ENCODE measurements at regions not wholly inside any gene's neighbourhood (a gene's known extent, or its start where the extent isn't known, plus 50 kb on each side); places are given as distances from the start of the nearest gene placed in this dataset.

DNA sequence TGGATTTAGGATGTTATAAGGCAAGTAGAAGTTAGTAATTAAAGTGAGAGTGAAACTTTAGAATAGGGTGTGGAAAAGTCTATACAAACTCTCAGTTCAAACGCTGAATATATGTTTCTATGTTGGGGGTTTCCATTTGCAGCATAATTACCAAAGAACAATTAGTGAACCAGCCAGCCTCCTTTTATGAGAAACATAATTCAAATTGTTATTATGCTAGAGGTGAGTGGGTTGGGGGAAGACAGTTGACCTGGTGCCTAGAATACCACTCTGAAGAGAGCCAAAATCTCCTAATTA is 435.8 kb downstream of the MDFIC start:
- no peaks in the 10 kb centered on the region for H3K4me1 ChIP-seq (ENCODE audit: control insufficient read depth, insufficient read depth, low read length)
- no peak overlapping the region for H3K4me3 ChIP-seq (ENCODE audit: low read length in 2 of 2)
- no peaks in the 10 kb centered on the region for H3K36me3 ChIP-seq (ENCODE audit: control insufficient read depth in 2 of 2, insufficient read depth in 2 of 2, low read length in 2 of 2)

DNA sequence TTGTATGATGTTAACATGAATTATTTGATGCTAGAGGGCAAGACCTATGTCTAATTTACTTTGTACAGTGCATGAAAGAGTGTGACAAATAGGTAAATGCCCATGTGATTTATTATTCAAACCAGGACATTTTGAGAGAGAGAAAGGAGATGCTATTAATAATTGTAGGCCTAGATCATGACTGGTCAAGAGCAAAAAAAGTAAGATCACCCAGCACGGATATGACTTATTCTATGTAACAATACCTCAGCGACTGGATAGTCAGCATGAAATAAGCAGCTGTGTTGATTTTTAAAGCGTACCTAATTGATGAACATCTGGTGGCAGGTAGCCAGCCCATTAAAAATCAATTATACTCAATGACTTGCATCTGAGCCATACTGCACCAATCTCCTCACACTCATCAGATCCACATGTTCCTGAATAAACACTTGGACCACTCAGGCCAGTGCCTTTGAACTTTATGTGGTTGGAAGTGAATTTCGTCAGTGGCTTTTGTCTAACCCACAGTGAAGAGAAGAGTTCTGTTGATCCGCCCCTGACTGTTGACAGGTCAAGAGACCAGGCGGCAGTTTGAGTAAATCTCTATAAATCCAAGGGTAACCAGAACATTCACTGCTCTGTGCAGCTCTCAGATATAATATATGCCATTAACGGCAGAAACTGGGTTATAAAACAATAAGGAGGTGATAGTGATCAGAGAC is 435.3 kb downstream of the MDFIC start:
- Histone ChIP-seq H3K9me3 (ENCODE audit: control insufficient read depth in 2 of 2, low read length in 2 of 2) (no peaks in the 10 kb centered on the region), H3K4me3 (ENCODE audit: low read length in 2 of 2) (no peak overlapping the region), H3K36me3 (ENCODE audit: control insufficient read depth in 2 of 2, insufficient read depth in 2 of 2, low read length in 2 of 2) (no peaks in the 10 kb centered on the region), H3K4me1 (ENCODE audit: control insufficient read depth, insufficient read depth, low read length) (no peaks in the 10 kb centered on the region), H3K9ac (ENCODE audit: low read length in 2 of 2) (no peak overlapping the region), H3K27me3 (ENCODE audit: control insufficient read depth in 1 of 2, insufficient read depth in 2 of 2, low read length in 2 of 2) (no peaks in the 10 kb centered on the region), H3K27ac (ENCODE audit: low read length) (no peak overlapping the region)

More for the DNA sequence above, 435.8 kb downstream of the MDFIC start:
- H3K27me3 ChIP-seq (ENCODE audit: control insufficient read depth in 1 of 2, insufficient read depth in 2 of 2, low read length in 2 of 2), result no peaks in the 10 kb centered on the region
- H3K9ac ChIP-seq (ENCODE audit: low read length in 2 of 2), result no peak overlapping the region
- H3K27ac ChIP-seq (ENCODE audit: low read length), result no peak overlapping the region
- no peaks in the 10 kb centered on the region for H3K9me3 ChIP-seq (ENCODE audit: control insufficient read depth in 2 of 2, low read length in 2 of 2)

DNA sequence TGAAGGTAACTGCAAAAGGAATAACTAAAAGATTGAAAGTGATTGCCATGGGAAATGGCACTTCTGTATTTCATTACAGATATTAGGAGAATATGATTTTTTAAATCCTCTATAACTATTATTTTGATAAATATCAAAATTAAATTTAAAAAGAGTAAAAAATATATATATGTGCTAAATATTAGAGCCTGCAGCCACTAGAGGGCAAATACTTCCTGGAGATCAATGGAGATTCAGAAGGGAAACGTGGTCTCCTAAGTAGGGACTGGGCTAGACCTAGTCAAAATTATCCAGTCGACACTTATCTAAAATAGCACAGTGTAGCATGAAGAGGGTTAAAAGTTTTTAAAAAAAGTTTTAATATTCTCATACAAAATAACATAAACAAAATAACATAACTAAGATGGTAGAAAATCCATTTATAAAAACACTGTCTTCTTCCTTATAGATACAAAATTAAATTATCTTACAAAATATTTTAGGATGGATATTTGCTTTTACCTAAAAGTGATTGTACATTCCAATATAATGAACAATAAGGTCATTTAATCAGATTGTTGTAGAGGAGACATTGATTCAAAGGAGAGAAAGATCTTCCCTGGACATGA is 434.3 kb downstream of the MDFIC start:
- H3K9me3 ChIP-seq (ENCODE audit: control insufficient read depth in 2 of 2, low read length in 2 of 2), result no peaks in the 10 kb centered on the region
- H3K4me3 ChIP-seq (ENCODE audit: low read length in 2 of 2), result no peak overlapping the region
- no peaks in the 10 kb centered on the region for H3K4me1 ChIP-seq (ENCODE audit: control insufficient read depth, insufficient read depth, low read length)
- no peak overlapping the region for H3K9ac ChIP-seq (ENCODE audit: low read length in 2 of 2)
- no peak overlapping the region for H3K27ac ChIP-seq (ENCODE audit: low read length)
- no peaks in the 10 kb centered on the region for H3K27me3 ChIP-seq (ENCODE audit: control insufficient read depth in 1 of 2, insufficient read depth in 2 of 2, low read length in 2 of 2)
- H3K36me3 ChIP-seq (ENCODE audit: control insufficient read depth in 2 of 2, insufficient read depth in 2 of 2, low read length in 2 of 2), result no peaks in the 10 kb centered on the region

- Histone ChIP-seq H3K4me1 (ENCODE audit: control insufficient read depth, insufficient read depth, low read length) (no peaks in the 10 kb centered on the region), H3K27me3 (ENCODE audit: control insufficient read depth in 1 of 2, insufficient read depth in 2 of 2, low read length in 2 of 2) (no peaks in the 10 kb centered on the region), H3K9ac (ENCODE audit: low read length in 2 of 2) (no peak overlapping the region), H3K4me3 (ENCODE audit: low read length in 2 of 2) (no peak overlapping the region), H3K27ac (ENCODE audit: low read length) (no peak overlapping the region), H3K9me3 (ENCODE audit: control insufficient read depth in 2 of 2, low read length in 2 of 2) (no peaks in the 10 kb centered on the region), H3K36me3 (ENCODE audit: control insufficient read depth in 2 of 2, insufficient read depth in 2 of 2, low read length in 2 of 2) (no peaks in the 10 kb centered on the region)
Measured at GRCh38 chr7:115354925-115355324, 433.0 kb downstream of the MDFIC start.

- H3K9ac ChIP-seq (ENCODE audit: low read length in 2 of 2), result no peak overlapping the region
- H3K4me3 ChIP-seq (ENCODE audit: low read length in 2 of 2), result no peak overlapping the region
- no peaks in the 10 kb centered on the region for H3K4me1 ChIP-seq (ENCODE audit: control insufficient read depth, insufficient read depth, low read length)
- no peaks in the 10 kb centered on the region for H3K9me3 ChIP-seq (ENCODE audit: control insufficient read depth in 2 of 2, low read length in 2 of 2)
- no peaks in the 10 kb centered on the region for H3K27me3 ChIP-seq (ENCODE audit: control insufficient read depth in 1 of 2, insufficient read depth in 2 of 2, low read length in 2 of 2)
- H3K36me3 ChIP-seq (ENCODE audit: control insufficient read depth in 2 of 2, insufficient read depth in 2 of 2, low read length in 2 of 2), result no peaks in the 10 kb centered on the region
- no peak overlapping the region for H3K27ac ChIP-seq (ENCODE audit: low read length)
Measured at GRCh38 chr7:115352375-115352774, 430.5 kb downstream of the MDFIC start.

- Histone ChIP-seq H3K9me3 (ENCODE audit: control insufficient read depth in 2 of 2, low read length in 2 of 2) (no peaks in the 10 kb centered on the region), H3K27me3 (ENCODE audit: control insufficient read depth in 1 of 2, insufficient read depth in 2 of 2, low read length in 2 of 2) (no peaks in the 10 kb centered on the region), H3K27ac (ENCODE audit: low read length) (no peak overlapping the region), H3K36me3 (ENCODE audit: control insufficient read depth in 2 of 2, insufficient read depth in 2 of 2, low read length in 2 of 2) (no peaks in the 10 kb centered on the region), H3K9ac (ENCODE audit: low read length in 2 of 2) (no peak overlapping the region), H3K4me1 (ENCODE audit: control insufficient read depth, insufficient read depth, low read length) (no peaks in the 10 kb centered on the region), H3K4me3 (ENCODE audit: low read length in 2 of 2) (no peak overlapping the region)
Measured at GRCh38 chr7:115350764-115351163, 428.9 kb downstream of the MDFIC start.

DNA sequence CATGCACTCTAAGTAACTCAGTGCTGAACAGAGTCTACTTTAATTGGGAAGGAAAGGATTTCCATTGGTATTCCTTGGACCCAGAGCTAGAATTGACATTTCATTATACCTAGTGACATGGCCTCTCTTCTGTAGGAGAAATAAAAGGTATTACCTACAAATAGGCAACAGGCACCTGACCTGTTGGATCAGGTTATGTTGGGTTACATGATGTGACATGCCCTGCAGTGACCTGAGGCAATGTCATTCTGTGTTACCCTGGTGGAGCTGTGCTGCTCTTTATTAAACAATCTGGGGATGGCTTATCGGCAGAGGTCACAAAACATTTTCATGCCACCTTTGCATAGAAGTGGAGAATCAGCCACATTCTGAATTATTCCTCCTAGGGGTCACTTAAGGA is 427.7 kb downstream of the MDFIC start:
- H3K4me3 ChIP-seq (ENCODE audit: low read length in 2 of 2), result no peak overlapping the region
- no peak overlapping the region for H3K9ac ChIP-seq (ENCODE audit: low read length in 2 of 2)
- H3K4me1 ChIP-seq (ENCODE audit: control insufficient read depth, insufficient read depth, low read length), result no peaks in the 10 kb centered on the region
- H3K27me3 ChIP-seq (ENCODE audit: control insufficient read depth in 1 of 2, insufficient read depth in 2 of 2, low read length in 2 of 2), result no peaks in the 10 kb centered on the region
- no peaks in the 10 kb centered on the region for H3K36me3 ChIP-seq (ENCODE audit: control insufficient read depth in 2 of 2, insufficient read depth in 2 of 2, low read length in 2 of 2)
- H3K9me3 ChIP-seq (ENCODE audit: control insufficient read depth in 2 of 2, low read length in 2 of 2), result no peaks in the 10 kb centered on the region
- H3K27ac ChIP-seq (ENCODE audit: low read length), result no peak overlapping the region

- Histone ChIP-seq H3K9ac (ENCODE audit: low read length in 2 of 2) (no peak overlapping the region), H3K36me3 (ENCODE audit: control insufficient read depth in 2 of 2, insufficient read depth in 2 of 2, low read length in 2 of 2) (no peaks in the 10 kb centered on the region), H3K27me3 (ENCODE audit: control insufficient read depth in 1 of 2, insufficient read depth in 2 of 2, low read length in 2 of 2) (no peaks in the 10 kb centered on the region), H3K4me1 (ENCODE audit: control insufficient read depth, insufficient read depth, low read length) (no peaks in the 10 kb centered on the region), H3K9me3 (ENCODE audit: control insufficient read depth in 2 of 2, low read length in 2 of 2) (no peaks in the 10 kb centered on the region), H3K27ac (ENCODE audit: low read length) (no peak overlapping the region), H3K4me3 (ENCODE audit: low read length in 2 of 2) (no peak overlapping the region)
Measured at GRCh38 chr7:115346685-115347084, 424.8 kb downstream of the MDFIC start.

- no peaks in the 10 kb centered on the region for H3K36me3 ChIP-seq (ENCODE audit: control insufficient read depth in 2 of 2, insufficient read depth in 2 of 2, low read length in 2 of 2)
Measured at GRCh38 chr7:115340828-115341227, 418.9 kb downstream of the MDFIC start.

DNA sequence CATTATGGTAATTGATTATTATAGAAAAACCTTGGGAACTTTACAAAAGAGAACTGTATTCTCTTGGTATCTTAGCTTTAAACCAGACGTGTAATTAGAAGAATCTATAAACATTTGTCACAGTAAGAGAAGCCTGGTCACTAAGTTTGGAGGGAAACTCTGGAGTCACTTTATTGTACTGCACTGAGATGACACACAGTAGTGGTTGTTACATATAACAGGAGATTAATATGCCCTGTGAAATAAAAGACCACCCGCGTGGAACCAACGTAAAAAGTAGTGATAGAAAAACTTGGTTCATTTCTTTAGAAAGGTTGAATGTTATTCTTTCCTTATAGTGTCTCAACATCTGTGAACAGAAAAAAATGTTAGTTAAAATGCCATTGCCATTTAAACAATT is 416.1 kb downstream of the MDFIC start:
- H3K36me3 ChIP-seq (ENCODE audit: control insufficient read depth in 2 of 2, insufficient read depth in 2 of 2, low read length in 2 of 2), result no peaks in the 10 kb centered on the region
- H3K9ac ChIP-seq (ENCODE audit: low read length in 2 of 2), result no peak overlapping the region
- no peaks in the 10 kb centered on the region for H3K27me3 ChIP-seq (ENCODE audit: control insufficient read depth in 1 of 2, insufficient read depth in 2 of 2, low read length in 2 of 2)
- no peak overlapping the region for H3K27ac ChIP-seq (ENCODE audit: low read length)
- H3K9me3 ChIP-seq (ENCODE audit: control insufficient read depth in 2 of 2, low read length in 2 of 2), result no peaks in the 10 kb centered on the region
- H3K4me3 ChIP-seq (ENCODE audit: low read length in 2 of 2), result no peak overlapping the region
- H3K4me1 ChIP-seq (ENCODE audit: control insufficient read depth, insufficient read depth, low read length), result no peaks in the 10 kb centered on the region

More at GRCh38 chr7:115340828-115341227, 418.9 kb downstream of the MDFIC start:
- no peak overlapping the region for H3K27ac ChIP-seq (ENCODE audit: low read length)
- no peaks in the 10 kb centered on the region for H3K27me3 ChIP-seq (ENCODE audit: control insufficient read depth in 1 of 2, insufficient read depth in 2 of 2, low read length in 2 of 2)
- H3K4me3 ChIP-seq (ENCODE audit: low read length in 2 of 2), result no peak overlapping the region
- no peaks in the 10 kb centered on the region for H3K9me3 ChIP-seq (ENCODE audit: control insufficient read depth in 2 of 2, low read length in 2 of 2)
- H3K4me1 ChIP-seq (ENCODE audit: control insufficient read depth, insufficient read depth, low read length), result no peaks in the 10 kb centered on the region
- H3K9ac ChIP-seq (ENCODE audit: low read length in 2 of 2), result no peak overlapping the region

- H3K36me3 ChIP-seq (ENCODE audit: control insufficient read depth in 2 of 2, insufficient read depth in 2 of 2, low read length in 2 of 2), result no peaks in the 10 kb centered on the region
- H3K4me1 ChIP-seq (ENCODE audit: control insufficient read depth, insufficient read depth, low read length), result no peaks in the 10 kb centered on the region
- no peak overlapping the region for H3K4me3 ChIP-seq (ENCODE audit: low read length in 2 of 2)
- no peaks in the 10 kb centered on the region for H3K27me3 ChIP-seq (ENCODE audit: control insufficient read depth in 1 of 2, insufficient read depth in 2 of 2, low read length in 2 of 2)
- no peak overlapping the region for H3K9ac ChIP-seq (ENCODE audit: low read length in 2 of 2)
- no peaks in the 10 kb centered on the region for H3K9me3 ChIP-seq (ENCODE audit: control insufficient read depth in 2 of 2, low read length in 2 of 2)
- H3K27ac ChIP-seq (ENCODE audit: low read length), result no peak overlapping the region
Measured at GRCh38 chr7:115332691-115333090, 410.8 kb downstream of the MDFIC start.
